GM18517 (cell line): ENCODE measurements at regions not wholly inside any gene's neighbourhood (a gene's known extent, or its start where the extent isn't known, plus 50 kb on each side); places are given as distances from the start of the nearest gene placed in this dataset.

Source experiments
- ATAC-seq: cut with Tn5 transposase; IDR thresholded peaks from one replicate; pipeline ENCODE4 v1.9.1; 2021; ENCODE audit warnings: mild to moderate bottlenecking, moderate library complexity; ENCODE audit not compliant: unreplicated experiment

- no peak for ATAC-seq
Measured at GRCh38 chr2:16466821-16467151, 198.8 kb downstream of the CYRIA start.

GRCh38 chr2:16466133-16466820, 199.4 kb downstream of the CYRIA start:
- no peak for ATAC-seq

GRCh38 chr2:16464641-16465040, 201.0 kb downstream of the CYRIA start:
- no peak for ATAC-seq

GRCh38 chr2:16462958-16463357, 202.7 kb downstream of the CYRIA start:
- ATAC-seq, result no peak

DNA sequence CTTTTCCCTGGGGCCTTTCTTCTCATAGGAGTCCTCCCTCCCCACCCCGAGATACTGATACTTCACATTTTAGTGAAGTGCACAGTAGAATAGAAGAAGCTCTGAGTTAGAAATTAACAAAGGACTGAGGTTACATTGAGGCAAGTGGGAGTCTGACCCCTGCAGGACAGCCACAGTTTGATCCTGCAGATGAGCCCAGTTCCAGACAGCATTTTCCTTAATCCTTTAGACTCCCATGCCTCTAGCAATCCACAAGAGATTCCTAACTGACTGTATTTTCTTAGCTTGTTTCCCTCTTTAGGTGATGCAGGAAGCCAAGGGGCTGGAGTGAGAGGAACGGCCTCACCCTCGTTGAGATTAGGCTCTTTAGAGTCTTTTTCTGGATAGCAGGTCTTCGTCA, 204.0 kb downstream of the CYRIA start:
- ATAC-seq, result no peak

DNA sequence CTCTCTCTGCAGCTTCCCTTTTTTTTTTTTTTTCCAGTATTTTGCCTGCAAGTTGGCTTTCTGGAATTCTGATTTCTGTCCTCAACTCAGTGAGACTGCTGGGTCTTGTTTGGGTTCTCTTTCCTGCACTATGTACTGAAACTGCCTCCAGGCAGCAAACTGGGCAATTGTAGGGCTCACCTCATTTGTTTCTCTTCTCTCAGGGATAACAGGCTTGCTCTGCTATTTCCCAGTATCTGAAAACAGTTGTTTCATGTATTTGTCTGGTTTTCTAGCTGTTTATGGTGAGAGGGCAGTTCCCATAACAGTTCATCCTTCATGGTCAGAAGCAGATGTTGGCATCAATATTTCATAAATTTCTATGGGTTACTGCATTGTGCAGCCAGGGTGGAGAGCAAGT, 206.0 kb downstream of the CYRIA start:
- no peak for ATAC-seq

DNA sequence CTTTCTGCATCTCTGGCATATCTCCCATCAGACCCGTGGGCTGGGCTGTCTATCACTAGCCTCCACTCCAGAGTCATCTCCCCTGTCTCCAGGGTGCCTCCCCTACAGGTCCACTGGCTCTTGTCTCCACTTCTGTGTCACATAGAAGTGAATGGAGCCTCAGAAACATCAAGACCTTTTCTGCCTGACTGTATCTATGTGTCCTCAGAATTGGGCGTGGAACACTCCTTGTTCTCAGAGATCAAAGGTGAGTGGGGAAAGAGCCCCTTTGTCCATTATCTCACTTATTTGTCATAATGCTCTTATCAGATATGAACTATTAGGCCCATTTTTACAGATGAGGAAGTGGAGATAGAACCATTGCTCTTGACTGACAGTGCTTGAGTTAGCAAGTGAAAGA, 211.0 kb downstream of the CYRIA start:
- no peak for ATAC-seq

- no peak for ATAC-seq
Measured at GRCh38 chr2:16452123-16452522, 213.5 kb downstream of the CYRIA start.

DNA sequence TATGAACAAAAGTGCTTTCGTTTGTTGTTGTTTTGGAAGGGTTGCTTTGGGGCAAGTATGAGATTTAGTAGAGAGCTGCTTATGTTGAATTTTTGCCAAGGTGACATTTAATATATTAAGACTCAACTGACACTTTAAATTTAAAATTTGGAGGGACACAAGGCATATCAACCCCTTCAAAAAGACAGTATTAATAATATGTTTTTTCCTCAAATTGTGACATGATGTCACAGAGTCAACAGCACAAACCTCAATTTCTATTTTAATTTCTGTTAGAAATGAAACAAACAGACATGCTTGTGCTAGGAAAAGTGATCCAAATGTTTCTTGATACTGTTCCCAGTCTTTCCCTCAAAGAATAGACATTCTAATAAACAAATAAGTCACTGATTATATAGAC, 218.9 kb downstream of the CYRIA start:
- no peak for ATAC-seq

DNA sequence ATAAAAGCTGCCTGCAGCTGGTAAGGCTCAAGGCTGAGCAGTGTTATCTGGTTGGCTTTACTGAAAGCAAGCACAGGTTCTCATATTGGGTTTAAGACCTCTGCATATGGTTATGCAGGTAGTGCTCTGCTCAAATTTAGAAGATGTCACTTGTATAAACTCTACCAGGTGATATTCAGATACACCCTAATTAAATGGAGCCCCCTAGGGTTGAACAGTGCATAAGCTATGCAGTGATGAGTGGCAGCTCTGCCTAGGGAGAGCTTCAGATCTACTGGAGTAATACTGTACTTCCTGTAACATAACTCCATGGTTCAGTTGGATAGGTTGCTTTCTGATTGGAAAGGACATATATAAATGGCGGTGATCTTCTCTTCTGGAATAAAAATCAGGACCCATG, 222.7 kb downstream of the CYRIA start:
- ATAC-seq, result no peak

DNA sequence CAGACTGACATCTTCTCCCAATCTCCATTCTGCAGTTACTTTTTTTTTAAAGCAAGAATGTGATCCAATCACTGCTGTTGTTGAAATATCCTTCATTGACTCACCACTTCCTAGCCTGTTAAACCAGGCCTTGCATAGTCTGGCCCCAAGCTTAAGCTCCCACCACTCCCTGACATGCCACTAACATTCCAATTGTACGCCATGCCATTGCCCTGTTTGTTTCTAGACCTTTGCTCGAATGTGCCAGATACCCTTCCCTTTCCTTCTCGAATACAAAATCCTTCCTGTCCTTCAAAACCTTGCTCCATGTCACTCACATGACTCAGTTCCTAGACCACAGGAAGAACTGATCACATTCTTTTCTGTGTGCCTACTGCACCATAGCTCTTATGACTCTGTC, 224.2 kb downstream of the CYRIA start:
- ATAC-seq, result no peak

- ATAC-seq, result no peak
Measured at GRCh38 chr2:16440898-16441297, 224.7 kb downstream of the CYRIA start.

DNA sequence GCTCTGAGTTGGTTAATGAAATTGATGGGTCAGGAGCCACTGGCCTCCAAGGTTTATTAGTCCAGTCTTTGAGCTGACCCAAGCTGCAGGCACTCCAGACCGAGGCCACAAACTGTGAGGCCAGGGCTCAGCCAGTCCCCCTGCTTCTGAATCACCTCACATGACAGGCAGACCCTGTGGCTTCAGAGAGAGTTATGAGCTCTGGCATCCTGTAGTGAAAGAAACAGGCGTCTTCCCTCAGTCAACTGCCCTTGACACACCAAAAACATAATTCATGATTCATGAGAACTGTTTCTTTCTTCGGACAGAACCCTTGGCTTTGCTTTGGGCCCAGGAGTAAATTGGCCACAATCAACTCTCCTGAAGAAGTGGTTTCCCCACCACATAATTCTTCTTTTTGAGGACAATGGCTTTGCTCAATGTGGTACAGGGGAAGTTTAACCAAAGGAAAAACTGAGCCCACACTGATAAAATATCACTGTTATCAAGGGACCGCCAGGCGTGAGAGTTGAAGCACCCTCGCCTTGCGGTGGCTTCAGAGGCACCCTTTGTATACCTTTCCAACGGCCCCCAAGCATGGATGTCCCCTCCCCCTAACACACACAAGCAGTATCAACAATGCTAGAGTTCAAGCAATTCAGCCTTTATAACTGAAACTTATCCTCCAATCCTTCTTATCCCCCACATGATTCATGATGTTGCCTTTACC, 226.9 kb downstream of the CYRIA start:
- ATAC-seq, result no peak

DNA sequence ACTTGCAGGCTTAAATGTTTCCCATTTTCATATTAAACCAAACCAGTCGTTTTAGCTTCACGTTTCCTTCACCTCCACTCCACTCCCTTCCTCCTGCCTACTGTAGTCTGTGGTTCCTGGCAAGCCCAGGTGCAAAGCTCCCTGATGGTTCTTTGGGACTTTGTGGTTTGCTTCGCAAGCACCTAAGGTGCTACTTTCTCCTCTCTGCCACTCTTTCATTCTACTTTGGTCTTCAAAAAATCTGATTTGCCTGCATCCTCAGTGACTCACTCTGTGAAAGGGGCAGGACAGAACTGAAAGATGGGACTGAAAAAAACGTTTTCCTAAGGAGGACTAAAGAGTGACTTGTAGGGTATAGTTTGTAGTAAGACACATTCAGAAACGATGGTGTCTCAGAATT, 228.4 kb downstream of the CYRIA start:
- no peak for ATAC-seq

GRCh38 chr2:16434393-16434792, 231.2 kb downstream of the CYRIA start:
- ATAC-seq, result no peak

DNA sequence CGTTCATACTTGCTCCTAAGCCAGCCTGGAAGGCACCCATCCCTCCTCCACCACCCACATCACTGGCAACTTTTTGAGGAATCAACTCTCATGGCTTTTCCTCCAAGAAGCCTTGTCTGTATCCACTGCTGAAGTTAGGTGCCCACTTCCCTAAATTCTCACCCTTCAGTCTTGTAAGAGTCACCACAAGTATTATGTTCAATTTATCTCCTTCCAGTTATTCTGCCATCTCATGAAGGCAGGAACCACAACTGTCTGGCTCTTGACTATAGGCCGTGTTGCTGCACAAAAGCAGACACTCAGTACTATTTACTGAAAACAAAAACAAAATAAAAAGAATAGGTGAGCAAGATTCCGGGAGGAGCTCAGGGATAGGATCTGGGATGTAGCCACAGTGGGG, 234.8 kb downstream of the CYRIA start:
- ATAC-seq, result no peak

DNA sequence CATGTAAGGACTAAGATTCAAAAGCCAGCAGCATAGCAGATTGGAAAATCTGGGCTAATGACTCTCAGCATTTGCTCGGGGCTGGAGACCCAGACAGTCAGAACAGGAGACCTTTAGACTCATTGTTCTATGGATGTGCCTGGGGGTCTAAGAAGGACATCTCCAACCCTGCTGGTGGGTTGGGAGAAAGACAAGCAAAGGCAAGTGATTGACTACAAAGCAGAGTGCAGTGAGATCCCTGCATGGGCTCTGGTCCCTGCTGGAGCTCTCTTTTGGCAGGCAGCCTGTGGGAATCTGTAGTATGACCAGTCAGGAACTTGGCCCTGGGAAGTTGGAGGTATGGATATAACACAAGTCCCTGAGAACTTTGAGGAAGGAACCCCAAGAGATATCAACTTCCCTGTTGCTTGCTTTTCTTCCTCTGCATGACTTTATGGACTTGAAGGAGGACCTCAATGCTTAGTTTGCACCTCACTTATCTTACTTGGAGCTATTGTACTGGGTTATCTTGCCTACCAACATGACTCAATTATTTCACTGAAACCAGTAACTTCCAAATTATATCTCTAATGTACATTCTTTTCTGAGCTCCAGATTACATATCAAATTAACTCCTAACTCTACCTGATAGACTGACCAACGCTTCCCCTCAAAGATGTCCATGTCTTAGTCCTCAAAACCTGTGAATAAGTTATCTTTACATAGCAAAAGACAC, 236.0 kb downstream of the CYRIA start:
- ATAC-seq, result no peak

- ATAC-seq, result no peak
Measured at GRCh38 chr2:16429002-16429401, 236.6 kb downstream of the CYRIA start.

- ATAC-seq, result no peak
Measured at GRCh38 chr2:16425462-16426336, 239.9 kb downstream of the CYRIA start.

GRCh38 chr2:16420421-16420820, 245.2 kb downstream of the CYRIA start:
- no peak for ATAC-seq

- ATAC-seq, result no peak
Measured at GRCh38 chr2:16417726-16418125, 247.9 kb downstream of the CYRIA start.
